ENCODE measurements at regions not wholly inside any gene's neighbourhood (a gene's known extent, or its start where the extent isn't known, plus 50 kb on each side); places are given as distances from the start of the nearest gene placed in this dataset.

- DNase-seq = no peak
- H3K4me3 ChIP-seq (ENCODE audit: low read depth in 1 of 3, low read length in 3 of 3) = no peak overlapping the region
- H3K27me3 ChIP-seq (ENCODE audit: control insufficient read depth in 3 of 3, insufficient read depth in 3 of 3, low read length in 3 of 3) = no peaks in the 10 kb centered on the region
- no peak for FAIRE-seq
- no peak overlapping the region for H3K27ac ChIP-seq (ENCODE audit: low read depth in 1 of 3, low read length in 2 of 3)
- WGBS, 3 donors = 25 to 96% (median 80%) methylated on average over 1 of the region's 1 CpG
- no peaks in the 10 kb centered on the region for H3K36me3 ChIP-seq (ENCODE audit: control insufficient read depth in 3 of 3, insufficient read depth in 2 of 3, low read depth in 1 of 3, low read length in 3 of 3)
- peaks cover 0 to 10% of the 10 kb centered on the region in 2 donors for H3K9me3 ChIP-seq (ENCODE audit: control insufficient read depth in 2 of 2, insufficient read depth in 1 of 2, low read depth in 1 of 2, low read length in 1 of 2)
- H3K4me1 ChIP-seq (ENCODE audit: control insufficient read depth in 3 of 3, insufficient read depth in 2 of 3, low read depth in 1 of 3, low read length in 2 of 3) = no peaks in the 10 kb centered on the region
Measured at GRCh38 chr9:91092214-91092613, 269.5 kb downstream of the AUH start.

GRCh38 chr9:91094324-91095088, 267.2 kb downstream of the AUH start:
- Histone ChIP-seq H3K9me3 (ENCODE audit: control insufficient read depth in 2 of 2, insufficient read depth in 1 of 2, low read depth in 1 of 2, low read length in 1 of 2) (peaks cover 0 to 6% of the 10 kb centered on the region in 2 donors), H3K4me1 (ENCODE audit: control insufficient read depth in 3 of 3, insufficient read depth in 2 of 3, low read depth in 1 of 3, low read length in 2 of 3) (peaks cover 0 to 3% (median 0%) of the 10 kb centered on the region in 3 donors), H3K4me3 (ENCODE audit: low read depth in 1 of 3, low read length in 3 of 3) (no peak overlapping the region), H3K27ac (ENCODE audit: low read depth in 1 of 3, low read length in 2 of 3) (no peak overlapping the region), H3K36me3 (ENCODE audit: control insufficient read depth in 3 of 3, insufficient read depth in 2 of 3, low read depth in 1 of 3, low read length in 3 of 3) (no peaks in the 10 kb centered on the region), H3K27me3 (ENCODE audit: control insufficient read depth in 3 of 3, insufficient read depth in 3 of 3, low read length in 3 of 3) (no peaks in the 10 kb centered on the region)
- FAIRE-seq (no peak), DNase-seq (no peak)
- 89 to 100% (median 95%) methylated on average over 1 of the region's 1 CpG for WGBS, 3 donors

GRCh38 chr9:91098203-91098850, 263.4 kb downstream of the AUH start:
- no peaks in the 10 kb centered on the region for H3K27me3 ChIP-seq (ENCODE audit: control insufficient read depth in 3 of 3, insufficient read depth in 3 of 3, low read length in 3 of 3)
- H3K4me3 ChIP-seq (ENCODE audit: low read depth in 1 of 3, low read length in 3 of 3) = no peak overlapping the region
- WGBS, 3 donors = 92 to 97% (median 96%) methylated on average over 10 of the region's 10 CpGs
- H3K9me3 ChIP-seq (ENCODE audit: control insufficient read depth in 2 of 2, insufficient read depth in 1 of 2, low read depth in 1 of 2, low read length in 1 of 2) = peaks cover 0 to 5% of the 10 kb centered on the region in 2 donors
- no peak for FAIRE-seq
- no peak overlapping the region for H3K27ac ChIP-seq (ENCODE audit: low read depth in 1 of 3, low read length in 2 of 3)
- no peak for DNase-seq
- no peaks in the 10 kb centered on the region for H3K36me3 ChIP-seq (ENCODE audit: control insufficient read depth in 3 of 3, insufficient read depth in 2 of 3, low read depth in 1 of 3, low read length in 3 of 3)
- peaks cover 0 to 14% (median 6%) of the 10 kb centered on the region in 3 donors for H3K4me1 ChIP-seq (ENCODE audit: control insufficient read depth in 3 of 3, insufficient read depth in 2 of 3, low read depth in 1 of 3, low read length in 2 of 3)

GRCh38 chr9:91099436-91099835, 262.3 kb downstream of the AUH start:
- WGBS, 3 donors = 66 to 80% (median 74%) methylated on average over 4 of the region's 4 CpGs
- no peak overlapping the region for H3K4me3 ChIP-seq (ENCODE audit: low read depth in 1 of 3, low read length in 3 of 3)
- peaks cover 0 to 3% of the 10 kb centered on the region in 2 donors for H3K9me3 ChIP-seq (ENCODE audit: control insufficient read depth in 2 of 2, insufficient read depth in 1 of 2, low read depth in 1 of 2, low read length in 1 of 2)
- no peak overlapping the region for H3K27ac ChIP-seq (ENCODE audit: low read depth in 1 of 3, low read length in 2 of 3)
- H3K36me3 ChIP-seq (ENCODE audit: control insufficient read depth in 3 of 3, insufficient read depth in 2 of 3, low read depth in 1 of 3, low read length in 3 of 3) = no peaks in the 10 kb centered on the region
- peaks cover 0 to 14% (median 6%) of the 10 kb centered on the region in 3 donors for H3K4me1 ChIP-seq (ENCODE audit: control insufficient read depth in 3 of 3, insufficient read depth in 2 of 3, low read depth in 1 of 3, low read length in 2 of 3)
- no peaks in the 10 kb centered on the region for H3K27me3 ChIP-seq (ENCODE audit: control insufficient read depth in 3 of 3, insufficient read depth in 3 of 3, low read length in 3 of 3)
- FAIRE-seq (no peak), DNase-seq (no peak)

GRCh38 chr9:91100878-91101450, 260.8 kb downstream of the AUH start:
- Histone ChIP-seq H3K4me3 (ENCODE audit: low read depth in 1 of 3, low read length in 3 of 3) (no peak overlapping the region), H3K4me1 (ENCODE audit: control insufficient read depth in 3 of 3, insufficient read depth in 2 of 3, low read depth in 1 of 3, low read length in 2 of 3) (peaks cover 0 to 14% (median 6%) of the 10 kb centered on the region in 3 donors), H3K9me3 (ENCODE audit: control insufficient read depth in 2 of 2, insufficient read depth in 1 of 2, low read depth in 1 of 2, low read length in 1 of 2) (no peaks in the 10 kb centered on the region), H3K27me3 (ENCODE audit: control insufficient read depth in 3 of 3, insufficient read depth in 3 of 3, low read length in 3 of 3) (no peaks in the 10 kb centered on the region), H3K36me3 (ENCODE audit: control insufficient read depth in 3 of 3, insufficient read depth in 2 of 3, low read depth in 1 of 3, low read length in 3 of 3) (no peaks in the 10 kb centered on the region), H3K27ac (ENCODE audit: low read depth in 1 of 3, low read length in 2 of 3) (peak overlapping the region in 1 of 3 donors; percentile 47)
- FAIRE-seq (no peak), DNase-seq (no peak)
- 66 to 72% (median 70%) methylated on average over 6 of the region's 6 CpGs for WGBS, 3 donors

GRCh38 chr9:91101611-91102168, 260.0 kb downstream of the AUH start:
- WGBS, 3 donors = 52 to 76% (median 59%) methylated on average over 7 of the region's 7 CpGs
- FAIRE-seq = no peak
- peak in 1 of 2 donors; percentile 61 for DNase-seq

GRCh38 chr9:91102269-91102668, 259.4 kb downstream of the AUH start:
- H3K4me3 ChIP-seq (ENCODE audit: low read depth in 1 of 3, low read length in 3 of 3) = no peak overlapping the region
- no peak for FAIRE-seq
- no peaks in the 10 kb centered on the region for H3K9me3 ChIP-seq (ENCODE audit: control insufficient read depth in 2 of 2, insufficient read depth in 1 of 2, low read depth in 1 of 2, low read length in 1 of 2)

More at GRCh38 chr9:91101611-91102168, 260.0 kb downstream of the AUH start:
- peaks cover 0 to 14% (median 6%) of the 10 kb centered on the region in 3 donors for H3K4me1 ChIP-seq (ENCODE audit: control insufficient read depth in 3 of 3, insufficient read depth in 2 of 3, low read depth in 1 of 3, low read length in 2 of 3)
- no peak overlapping the region for H3K27ac ChIP-seq (ENCODE audit: low read depth in 1 of 3, low read length in 2 of 3)
- H3K4me3 ChIP-seq (ENCODE audit: low read depth in 1 of 3, low read length in 3 of 3) = no peak overlapping the region
- no peaks in the 10 kb centered on the region for H3K9me3 ChIP-seq (ENCODE audit: control insufficient read depth in 2 of 2, insufficient read depth in 1 of 2, low read depth in 1 of 2, low read length in 1 of 2)
- no peaks in the 10 kb centered on the region for H3K36me3 ChIP-seq (ENCODE audit: control insufficient read depth in 3 of 3, insufficient read depth in 2 of 3, low read depth in 1 of 3, low read length in 3 of 3)
- H3K27me3 ChIP-seq (ENCODE audit: control insufficient read depth in 3 of 3, insufficient read depth in 3 of 3, low read length in 3 of 3) = no peaks in the 10 kb centered on the region

GRCh38 chr9:91103931-91104330, 257.8 kb downstream of the AUH start:
- WGBS, 3 donors = 88 to 92% (median 89%) methylated on average over 1 of the region's 1 CpG
- DNase-seq (no peak), FAIRE-seq (no peak)
- Histone ChIP-seq H3K27me3 (ENCODE audit: control insufficient read depth in 3 of 3, insufficient read depth in 3 of 3, low read length in 3 of 3) (no peaks in the 10 kb centered on the region), H3K27ac (ENCODE audit: low read depth in 1 of 3, low read length in 2 of 3) (no peak overlapping the region), H3K4me1 (ENCODE audit: control insufficient read depth in 3 of 3, insufficient read depth in 2 of 3, low read depth in 1 of 3, low read length in 2 of 3) (peaks cover 0 to 14% (median 6%) of the 10 kb centered on the region in 3 donors), H3K9me3 (ENCODE audit: control insufficient read depth in 2 of 2, insufficient read depth in 1 of 2, low read depth in 1 of 2, low read length in 1 of 2) (no peaks in the 10 kb centered on the region), H3K36me3 (ENCODE audit: control insufficient read depth in 3 of 3, insufficient read depth in 2 of 3, low read depth in 1 of 3, low read length in 3 of 3) (no peaks in the 10 kb centered on the region), H3K4me3 (ENCODE audit: low read depth in 1 of 3, low read length in 3 of 3) (no peak overlapping the region)

More at GRCh38 chr9:91102269-91102668, 259.4 kb downstream of the AUH start:
- Histone ChIP-seq H3K4me1 (ENCODE audit: control insufficient read depth in 3 of 3, insufficient read depth in 2 of 3, low read depth in 1 of 3, low read length in 2 of 3) (peaks cover 0 to 14% (median 6%) of the 10 kb centered on the region in 3 donors), H3K27me3 (ENCODE audit: control insufficient read depth in 3 of 3, insufficient read depth in 3 of 3, low read length in 3 of 3) (no peaks in the 10 kb centered on the region), H3K36me3 (ENCODE audit: control insufficient read depth in 3 of 3, insufficient read depth in 2 of 3, low read depth in 1 of 3, low read length in 3 of 3) (no peaks in the 10 kb centered on the region), H3K27ac (ENCODE audit: low read depth in 1 of 3, low read length in 2 of 3) (no peak overlapping the region)
- DNase-seq = no peak

Measured in small intestine (tissue), 7 donors.